RWPE1 (cell line): ENCODE measurements at regions not wholly inside any gene's neighbourhood (a gene's known extent, or its start where the extent isn't known, plus 50 kb on each side); places are given as distances from the start of the nearest gene placed in this dataset.
"Not testable (repeated sequence)": the region's sequence is repeated elsewhere in the genome, so short reads cannot be mapped to it uniquely, and the experiment has no call there.

Source experiments
- CTCF ChIA-PET: fragments of 350-600 bp; sonication (Branson Sonifier 250); formaldehyde crosslinking; extraction: SDS; loops from one replicate; lab custom pipeline; 2021; lab: Yijun Ruan, JAX
- POLR2A ChIA-PET: fragments of 400-600 bp; formaldehyde crosslinking; extraction: SDS; loops from one replicate; lab custom pipeline; 2020; ENCODE audit warnings: antibody characterized with exemption; ENCODE audit not compliant: low non-redundant PET; lab: Yijun Ruan, JAX
- DNase-seq: peaks from one replicate; pipeline ENCODE4 v3.0.0; 2012; ENCODE audit warnings: low spot score
- H3K27ac ChIP-seq: fragments of 450-650 bp; 2 replicates; pipeline ENCODE4 v1.5.1; 2017
- CTCF ChIP-seq: fragments of 450-650 bp; conservative IDR thresholded peaks from 2 replicates; pipeline ENCODE4 v1.5.1; 2017; ENCODE audit warnings: low read depth, mild to moderate bottlenecking

GRCh38 chr12:107179871-107180270 lies 86.5 kb upstream of the CRY1 start:
- CTCF ChIA-PET, result no interaction called here
- POLR2A ChIA-PET, result no interaction called here
- no peak for DNase-seq
- no peak overlapping the region for H3K27ac ChIP-seq
- no peak for TF ChIP-seq CTCF

DNA sequence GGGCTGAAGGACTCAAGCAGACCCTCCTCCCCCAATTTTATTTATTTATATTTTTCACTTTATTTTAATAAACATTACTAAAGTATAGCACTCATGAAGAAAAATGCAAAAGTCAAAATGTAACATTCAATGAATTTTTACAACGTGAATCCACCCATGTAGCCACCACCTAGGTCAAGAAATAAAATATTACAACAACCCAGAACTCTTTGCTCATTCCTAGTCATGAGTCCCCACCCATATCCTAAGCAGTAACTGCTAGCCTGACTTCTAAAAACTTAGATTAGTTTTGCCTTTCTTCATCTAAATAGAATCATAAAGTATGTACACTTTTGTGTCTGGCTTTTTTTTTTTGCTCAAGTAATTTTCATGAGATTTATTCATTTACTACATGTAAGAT lies 86.9 kb upstream of the CRY1 start:
- POLR2A ChIA-PET, result no interaction called here
- CTCF ChIA-PET, result no interaction called here
- no peak for DNase-seq
- no peak for TF ChIP-seq CTCF
- H3K27ac ChIP-seq, result no peak overlapping the region

- CTCF ChIA-PET, result interaction anchor here (0.6 kb wide), 1 partner anchor 258 kb away, joined by 3 read pairs; no protein-coding TSS in a partner anchor
- POLR2A ChIA-PET, result no interaction called here
- DNase-seq, result no peak
- H3K27ac ChIP-seq, result no peak overlapping the region
- no peak for TF ChIP-seq CTCF
Observed at GRCh38 chr12:107184359-107184930, 91.1 kb upstream of the CRY1 start.

DNA sequence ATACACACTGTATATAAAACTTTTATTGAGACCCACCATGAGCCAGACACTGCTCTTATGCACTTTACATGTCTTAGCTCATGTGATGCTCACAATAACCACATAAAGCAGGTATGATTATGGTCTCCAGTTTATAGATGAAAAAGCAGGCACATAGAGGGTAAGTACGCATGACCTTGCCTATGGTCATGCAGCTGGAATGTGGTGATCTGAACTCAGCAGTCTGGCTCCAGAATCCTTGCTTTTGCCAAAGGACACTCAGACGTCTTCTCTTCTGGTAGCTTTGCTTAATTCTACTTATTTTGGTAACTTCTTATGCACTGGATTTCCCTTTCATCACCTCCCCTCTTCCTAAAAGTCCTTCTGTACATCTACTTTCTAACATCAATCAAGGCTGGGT lies 103.3 kb upstream of the CRY1 start:
- no peak overlapping the region for H3K27ac ChIP-seq
- no peak for TF ChIP-seq CTCF
- CTCF ChIA-PET, result interaction anchor here (0.6 kb wide), 1 partner anchor 351 kb away, joined by 4 read pairs; no protein-coding TSS in a partner anchor
- POLR2A ChIA-PET, result no interaction called here
- no peak for DNase-seq

DNA sequence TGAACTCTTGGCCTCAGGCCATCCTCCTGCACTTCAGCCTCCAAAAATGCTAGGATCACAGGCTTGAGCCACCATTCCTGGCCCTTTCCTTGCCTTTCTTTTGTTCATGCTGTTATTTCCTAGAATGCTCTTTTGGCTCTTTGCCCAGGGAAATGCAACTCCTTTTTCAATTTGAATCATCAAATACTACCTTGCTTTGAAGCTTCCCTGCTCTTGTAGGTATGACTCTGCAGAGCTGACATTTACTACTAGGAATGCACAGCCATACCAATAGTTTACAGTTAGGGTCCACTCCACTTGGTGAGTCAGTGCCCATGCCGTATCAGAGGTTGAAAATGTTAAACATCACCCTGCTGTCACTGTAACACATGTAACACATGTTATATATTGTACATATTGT lies 107.0 kb upstream of the CRY1 start:
- ChIA-PET POLR2A (no interaction called here), CTCF (interaction anchor here (0.6 to 1.2 kb wide), 3 partner anchors 36 to 404 kb away, joined by 3 to 6 read pairs (median 3); no protein-coding TSS in a partner anchor)
- DNase-seq, result peak; percentile 84
- no peak overlapping the region for H3K27ac ChIP-seq
- no peak for TF ChIP-seq CTCF

DNA sequence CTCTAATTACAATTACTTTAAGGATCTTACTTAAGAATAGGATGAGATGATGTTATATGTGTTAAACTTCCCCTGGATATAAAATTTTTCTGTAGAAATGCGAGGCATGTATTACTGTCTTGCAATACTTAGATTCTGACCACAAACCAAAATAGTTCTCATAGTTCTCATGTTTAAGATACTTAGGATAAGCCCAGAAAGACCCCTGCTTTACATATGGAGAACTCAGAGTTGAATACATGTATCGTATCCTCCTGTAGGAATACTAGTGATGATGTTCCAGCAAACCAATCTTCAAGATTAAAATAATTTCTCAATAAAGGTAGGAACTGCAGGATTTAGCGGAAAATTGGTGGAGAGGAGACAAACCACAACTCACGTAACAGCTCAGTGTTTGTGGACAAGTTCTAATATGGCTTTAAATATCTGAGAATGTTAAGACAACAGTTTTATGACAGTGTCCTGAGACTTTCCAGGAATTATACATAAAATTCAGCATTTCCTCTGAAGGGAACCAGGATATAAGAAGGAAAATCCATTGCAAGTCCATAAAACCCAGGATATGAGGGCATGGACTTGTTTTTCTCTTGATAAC lies 114.7 kb upstream of the CRY1 start:
- CTCF ChIA-PET, result no interaction called here
- no peak overlapping the region for H3K27ac ChIP-seq
- TF ChIP-seq CTCF, result no peak
- POLR2A ChIA-PET, result no interaction called here
- no peak for DNase-seq

- POLR2A ChIA-PET, H3K27ac ChIP-seq, CTCF ChIA-PET, DNase-seq: not testable (repeated sequence)
Observed at GRCh38 chr12:107209700-107210099, 116.4 kb upstream of the CRY1 start.

DNA sequence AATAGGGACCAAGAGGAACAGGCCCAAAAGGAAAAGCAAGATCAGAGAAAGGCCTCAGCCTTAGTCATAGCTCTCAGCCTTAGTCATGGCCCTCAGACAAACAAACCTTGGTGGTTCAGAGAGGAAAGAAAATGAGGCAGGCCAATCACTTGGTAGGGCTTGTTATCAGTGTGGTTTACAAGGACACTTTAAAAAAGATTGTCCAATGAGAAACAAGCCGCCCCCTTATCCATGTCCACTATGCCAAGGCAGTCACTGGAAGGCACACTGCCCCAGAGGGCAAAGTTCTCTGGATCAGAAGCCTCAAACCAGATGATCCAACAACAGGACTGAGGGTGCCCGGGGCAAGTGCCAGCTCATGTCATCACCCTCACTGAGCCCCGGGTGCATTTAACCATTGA lies 121.0 kb upstream of the CRY1 start:
- POLR2A ChIA-PET, DNase-seq, H3K27ac ChIP-seq, CTCF ChIA-PET: not testable (repeated sequence)

GRCh38 chr12:107216411-107216810 lies 123.1 kb upstream of the CRY1 start:
- H3K27ac ChIP-seq, result not testable (repeated sequence)

More at GRCh38 chr12:107216411-107216810, 123.1 kb upstream of the CRY1 start:
- CTCF ChIA-PET, DNase-seq, POLR2A ChIA-PET: not testable (repeated sequence)
